Panc1 (cell line): ENCODE measurements at regions not wholly inside any gene's neighbourhood (a gene's known extent, or its start where the extent isn't known, plus 50 kb on each side); places are given as distances from the start of the nearest gene placed in this dataset.

ENCODE experiments used
- ATAC-seq: fragments of 200-7000 bp; cut with Tn5 transposase; 2 replicates; pipeline ENCODE4 v1.9.1; 2020; ENCODE audit warnings: mild to moderate bottlenecking, moderate library complexity
- BruUV-seq: library from RNA; stranded (reverse); fragments of 400-500 nt; replicated peaks from 2 replicates; lab custom pipeline; 2021; lab: Mats Ljungman, UMichigan
- CTCF ChIA-PET: fragments of 300-600 bp; sonication (Branson Sonifier 250); formaldehyde crosslinking; loops from one replicate; lab custom pipeline; 2022; ENCODE audit warnings: antibody characterized with exemption; lab: Charles Lee
- POLR2A ChIA-PET: fragments of 300-600 bp; sonication (Branson Sonifier 250); formaldehyde crosslinking; loops from one replicate; lab custom pipeline; 2022; ENCODE audit warnings: antibody characterized with exemption; lab: Charles Lee
- DNase-seq: peaks from one replicate; pipeline ENCODE4 v3.0.0-alpha.2; 2010; ENCODE audit warnings: low read depth, low spot score
- H3K27ac ChIP-seq: 2 replicates; pipeline ENCODE4 v1.5.1; 2011; ENCODE audit warnings: mild to moderate bottlenecking, low read length, inconsistent platforms
- H3K27me3 ChIP-seq: fragments of 200-500 bp; sonication (Bioruptor generic); 2 replicates; pipeline ENCODE4 v1.6.0; 2014; ENCODE audit warnings: low read length, inconsistent platforms; ENCODE audit not compliant: control insufficient read depth, insufficient read depth
- H3K36me3 ChIP-seq: fragments of 200-500 bp; sonication (Bioruptor generic); 2 replicates; pipeline ENCODE4 v1.5.1; 2014; ENCODE audit warnings: inconsistent platforms, mild to moderate bottlenecking, low read length, moderate library complexity; ENCODE audit not compliant: control insufficient read depth, insufficient read depth
- H3K4me1 ChIP-seq: 2 replicates; pipeline ENCODE4 v1.5.1; 2011; ENCODE audit warnings: inconsistent platforms, mild to moderate bottlenecking, low read length, moderate library complexity; ENCODE audit not compliant: control insufficient read depth, insufficient read depth
- H3K4me3 ChIP-seq, 2 experiments: 2 replicates each; pipeline ENCODE4 v1.5.1; 2011 to 2012; ENCODE audit warnings: low read depth in 2 of 2, low read length in 2 of 2, mild to moderate bottlenecking in 2 of 2, inconsistent platforms in 1 of 2, moderate library complexity in 1 of 2
- H3K9me3 ChIP-seq: fragments of 200-500 bp; sonication (Bioruptor generic); 2 replicates; pipeline ENCODE4 v1.5.1; 2014; ENCODE audit warnings: low read depth, mild to moderate bottlenecking, inconsistent platforms, low read length, moderate library complexity; ENCODE audit not compliant: control insufficient read depth, insufficient read depth
- CTCF ChIP-seq: fragments of 450-650 bp; IDR thresholded peaks from 2 replicates; pipeline ENCODE4 v1.5.1; 2017; ENCODE audit warnings: mild to moderate bottlenecking
- POLR2AphosphoS5 ChIP-seq: IDR thresholded peaks from 2 replicates; pipeline ENCODE4 v1.6.1; 2012; ENCODE audit warnings: mild to moderate bottlenecking, low read depth, low read length, moderate library complexity
- REST ChIP-seq, 2 experiments: IDR thresholded peaks; 2 replicates each; pipeline ENCODE4 v1.6.1; 2011 to 2012; ENCODE audit warnings: low read depth in 2 of 2, control low read depth in 1 of 2, low read length in 1 of 2, mild to moderate bottlenecking in 1 of 2, moderate library complexity in 1 of 2; ENCODE audit not compliant: insufficient read depth in 1 of 2
- SIN3A ChIP-seq: IDR thresholded peaks from 2 replicates; pipeline ENCODE4 v1.6.1; 2012; ENCODE audit warnings: low read depth, mild to moderate bottlenecking, low read length, moderate library complexity, borderline replicate concordance; ENCODE audit not compliant: insufficient read depth
- TCF7L2 ChIP-seq: IDR thresholded peaks from 2 replicates; pipeline ENCODE4 v1.6.1; 2011; ENCODE audit warnings: mild to moderate bottlenecking, low read depth, low read length, inconsistent platforms
- in situ Hi-C: cut with HindIII; loops from 2 replicates; pipeline ENCODE4 v1.10.0; 2016; ENCODE audit warnings: low sequenced_read_pairs, low pct_unique_long_range_greater_than_20kb
- intact Hi-C: fragments of 100-400 bp; cut with micrococcal nuclease; formaldehyde crosslinking; loops from one replicate; pipeline ENCODE4 v1.10.0; 2022; ENCODE audit not compliant: unreplicated experiment

- ChIA-PET POLR2A (no interaction called here), CTCF (no interaction called here)
- DNase-seq (no peak), ATAC-seq (no peak)
- H3K4me3 ChIP-seq: no peak overlapping the region
- TF ChIP-seq CTCF: no peak
- no peak for TF ChIP-seq POLR2AphosphoS5
- no peak for TF ChIP-seq SIN3A
- TF ChIP-seq REST (IDR thresholded peaks at IDR 0.05; ENCODE audit: insufficient read depth in 1 of 2, low read depth in 2 of 2, low read length in 1 of 2): no peak
- no peak for TF ChIP-seq TCF7L2
- no peaks in the 10 kb centered on the region for H3K36me3 ChIP-seq
- no peaks in the 10 kb centered on the region for H3K4me1 ChIP-seq
- BruUV-seq: no TSS peak
- H3K9me3 ChIP-seq: no peaks in the 10 kb centered on the region
- no peak overlapping the region for H3K27ac ChIP-seq
- no peaks in the 10 kb centered on the region for H3K27me3 ChIP-seq
- intact Hi-C loops: no loop called here
- in situ Hi-C loops: no loop called here
Observed at GRCh38 chr10:65408401-65408800, 1517.4 kb upstream of the LRRTM3 start.

- Histone ChIP-seq H3K36me3 (no peaks in the 10 kb centered on the region), H3K4me3 (no peak overlapping the region), H3K4me1 (no peaks in the 10 kb centered on the region), H3K27ac (no peak overlapping the region), H3K27me3 (no peaks in the 10 kb centered on the region), H3K9me3 (no peaks in the 10 kb centered on the region)
- POLR2A ChIA-PET: no interaction called here
- DNase-seq: no peak
- no peak for TF ChIP-seq CTCF
- no peak for TF ChIP-seq POLR2AphosphoS5
- TF ChIP-seq SIN3A: no peak
- no peak for TF ChIP-seq TCF7L2
- TF ChIP-seq REST (IDR thresholded peaks at IDR 0.05; ENCODE audit: insufficient read depth in 1 of 2, low read depth in 2 of 2, low read length in 1 of 2): no peak
- ATAC-seq: no peak
- CTCF ChIA-PET: no interaction called here
- intact Hi-C loops (no loop called here), in situ Hi-C loops (no loop called here)
- BruUV-seq: no TSS peak
Observed at GRCh38 chr10:65413001-65413400, 1512.8 kb upstream of the LRRTM3 start.
